Loucy (cell line): ENCODE measurements at regions not wholly inside any gene's neighbourhood (a gene's known extent, or its start where the extent isn't known, plus 50 kb on each side); places are given as distances from the start of the nearest gene placed in this dataset.

Experiments
- CTCF ChIP-seq: fragments of 200-600 bp; sonication (generic); conservative IDR thresholded peaks from 2 replicates; pipeline ENCODE4 v1.5.1; 2014; ENCODE audit warnings: mild to moderate bottlenecking, antibody characterized with exemption, low read length
- EZH2phosphoT487 ChIP-seq: fragments of 200-600 bp; IDR thresholded peaks from 2 replicates; pipeline ENCODE4 v1.6.1; 2018; ENCODE audit warnings: antibody characterized with exemption, mild to moderate bottlenecking, moderate library complexity, borderline replicate concordance

GRCh38 chr15:83364501-83364900, 80.0 kb upstream of the BNC1 start:
- no peak for TF ChIP-seq CTCF
- no peak for TF ChIP-seq EZH2phosphoT487
